SK-N-SH treated with all-trans-retinoic acid at 6 μM for 48 hours (cell line): ENCODE measurements at regions not wholly inside any gene's neighbourhood (a gene's known extent, or its start where the extent isn't known, plus 50 kb on each side); places are given as distances from the start of the nearest gene placed in this dataset.

ENCODE experiments used
- ATAC-seq: fragments of 200-7000 bp; cut with Tn5 transposase; 3 replicates; pipeline ENCODE4 v1.9.1; 2020; ENCODE audit warnings: mild to moderate bottlenecking, moderate library complexity
- BACH2 ChIP-seq: fragments of 250-450 bp; sonication (Bioruptor Pico); IDR thresholded peaks from 2 replicates; pipeline ENCODE4 v1.9.0; 2021; ENCODE audit warnings: mild to moderate bottlenecking, borderline replicate concordance
- CREB5 ChIP-seq: fragments of 250-450 bp; sonication (Bioruptor Pico); IDR thresholded peaks from 2 replicates; pipeline ENCODE4 v1.5.1; 2020; ENCODE audit warnings: low read depth, mild to moderate bottlenecking, moderate library complexity
- GLIS3 ChIP-seq: fragments of 250-450 bp; sonication (Bioruptor Pico); IDR thresholded peaks from 2 replicates; pipeline ENCODE4 v1.5.0; 2020; ENCODE audit warnings: mild to moderate bottlenecking, moderate library complexity
- POU6F1 ChIP-seq: fragments of 250-450 bp; sonication (Bioruptor Pico); IDR thresholded peaks from 2 replicates; pipeline ENCODE4 v1.8.0; 2021; ENCODE audit warnings: low read depth, mild to moderate bottlenecking, moderate library complexity, borderline replicate concordance
- SNAI2 ChIP-seq: fragments of 250-450 bp; sonication (Bioruptor Pico); IDR thresholded peaks from 2 replicates; pipeline ENCODE4 v1.5.0; 2020; ENCODE audit warnings: mild to moderate bottlenecking, moderate library complexity
- TCF4 ChIP-seq: fragments of 250-450 bp; sonication (Bioruptor Pico); IDR thresholded peaks from 2 replicates; pipeline ENCODE4 v1.8.0; 2021; ENCODE audit warnings: mild to moderate bottlenecking, moderate library complexity, borderline replicate concordance
- TOX ChIP-seq: fragments of 250-450 bp; sonication (Bioruptor Pico); IDR thresholded peaks from 2 replicates; pipeline ENCODE4 v1.8.0; 2021; ENCODE audit warnings: mild to moderate bottlenecking, moderate library complexity, borderline replicate concordance
- TSHZ2 ChIP-seq: fragments of 250-450 bp; sonication (Bioruptor Pico); IDR thresholded peaks from 2 replicates; pipeline ENCODE4 v1.5.0; 2020; ENCODE audit warnings: mild to moderate bottlenecking, moderate library complexity
- ZC3H10 ChIP-seq: fragments of 250-450 bp; sonication (Bioruptor Pico); IDR thresholded peaks from 2 replicates; pipeline ENCODE4 v1.5.1; 2021; ENCODE audit warnings: mild to moderate bottlenecking, moderate library complexity
- ZFP3 ChIP-seq: fragments of 250-450 bp; sonication (Bioruptor Pico); IDR thresholded peaks from 2 replicates; pipeline ENCODE4 v1.5.0; 2020; ENCODE audit warnings: mild to moderate bottlenecking, moderate library complexity
- ZFP30 ChIP-seq: fragments of 450-650 bp; formaldehyde crosslinking; IDR thresholded peaks from 2 replicates; pipeline ENCODE4 v1.5.0; 2022; ENCODE audit warnings: mild to moderate bottlenecking, moderate library complexity
- ZNF565 ChIP-seq: fragments of 450-650 bp; formaldehyde crosslinking; conservative IDR thresholded peaks from 2 replicates; pipeline ENCODE4 v1.5.0; 2020; ENCODE audit warnings: low read depth, mild to moderate bottlenecking, moderate library complexity
- ZNF70 ChIP-seq: fragments of 450-650 bp; formaldehyde crosslinking; IDR thresholded peaks from 2 replicates; pipeline ENCODE4 v1.5.0; 2020; ENCODE audit warnings: mild to moderate bottlenecking, moderate library complexity
- ZNF8 ChIP-seq: fragments of 450-650 bp; formaldehyde crosslinking; IDR thresholded peaks from 2 replicates; pipeline ENCODE4 v1.5.0; 2020; ENCODE audit warnings: mild to moderate bottlenecking, moderate library complexity
- TF ChIP-seq, protein P1 (sequence below): fragments of 250-450 bp; sonication (Bioruptor Pico); IDR thresholded peaks from 2 replicates; pipeline ENCODE4 v1.5.1; 2021; ENCODE audit warnings: mild to moderate bottlenecking, moderate library complexity
- TF ChIP-seq, protein P2 (sequence below): fragments of 250-450 bp; sonication (Bioruptor Pico); IDR thresholded peaks from 2 replicates; pipeline ENCODE4 v1.8.0; 2020; ENCODE audit warnings: mild to moderate bottlenecking, moderate library complexity, borderline replicate concordance

- TF ChIP-seq SNAI2 (no peak), ZNF70 (CRISPR knock-in tag) (no peak), ZFP3 (CRISPR knock-in tag) (0 out of 2 replicates have a peak, but pooled peaks have one; percentile 35), ZNF8 (CRISPR knock-in tag) (no peak), BACH2 (CRISPR knock-in tag) (no peak), ZC3H10 (CRISPR knock-in tag) (no peak), TSHZ2 (no peak), CREB5 (peak; percentile 51; the same call in 1 of the 2 replicates), TCF4 (CRISPR knock-in tag) (no peak; the same call in 1 of the 2 replicates), ZFP30 (CRISPR knock-in tag) (no peak)
- TF ChIP-seq, protein P1, sequence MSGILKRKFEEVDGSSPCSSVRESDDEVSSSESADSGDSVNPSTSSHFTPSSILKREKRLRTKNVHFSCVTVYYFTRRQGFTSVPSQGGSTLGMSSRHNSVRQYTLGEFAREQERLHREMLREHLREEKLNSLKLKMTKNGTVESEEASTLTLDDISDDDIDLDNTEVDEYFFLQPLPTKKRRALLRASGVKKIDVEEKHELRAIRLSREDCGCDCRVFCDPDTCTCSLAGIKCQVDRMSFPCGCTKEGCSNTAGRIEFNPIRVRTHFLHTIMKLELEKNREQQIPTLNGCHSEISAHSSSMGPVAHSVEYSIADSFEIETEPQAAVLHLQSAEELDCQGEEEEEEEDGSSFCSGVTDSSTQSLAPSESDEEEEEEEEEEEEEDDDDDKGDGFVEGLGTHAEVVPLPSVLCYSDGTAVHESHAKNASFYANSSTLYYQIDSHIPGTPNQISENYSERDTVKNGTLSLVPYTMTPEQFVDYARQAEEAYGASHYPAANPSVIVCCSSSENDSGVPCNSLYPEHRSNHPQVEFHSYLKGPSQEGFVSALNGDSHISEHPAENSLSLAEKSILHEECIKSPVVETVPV = no peak
- TF ChIP-seq, protein P2, sequence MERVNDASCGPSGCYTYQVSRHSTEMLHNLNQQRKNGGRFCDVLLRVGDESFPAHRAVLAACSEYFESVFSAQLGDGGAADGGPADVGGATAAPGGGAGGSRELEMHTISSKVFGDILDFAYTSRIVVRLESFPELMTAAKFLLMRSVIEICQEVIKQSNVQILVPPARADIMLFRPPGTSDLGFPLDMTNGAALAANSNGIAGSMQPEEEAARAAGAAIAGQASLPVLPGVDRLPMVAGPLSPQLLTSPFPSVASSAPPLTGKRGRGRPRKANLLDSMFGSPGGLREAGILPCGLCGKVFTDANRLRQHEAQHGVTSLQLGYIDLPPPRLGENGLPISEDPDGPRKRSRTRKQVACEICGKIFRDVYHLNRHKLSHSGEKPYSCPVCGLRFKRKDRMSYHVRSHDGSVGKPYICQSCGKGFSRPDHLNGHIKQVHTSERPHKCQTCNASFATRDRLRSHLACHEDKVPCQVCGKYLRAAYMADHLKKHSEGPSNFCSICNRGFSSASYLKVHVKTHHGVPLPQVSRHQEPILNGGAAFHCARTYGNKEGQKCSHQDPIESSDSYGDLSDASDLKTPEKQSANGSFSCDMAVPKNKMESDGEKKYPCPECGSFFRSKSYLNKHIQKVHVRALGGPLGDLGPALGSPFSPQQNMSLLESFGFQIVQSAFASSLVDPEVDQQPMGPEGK = peak; percentile 79; the same call in 1 of the 2 replicates
- peak; percentile 62 for ATAC-seq
Measured at GRCh38 chr17:77420804-77421629, 280.2 kb downstream of the SEC14L1 start.

- TF ChIP-seq TOX (no peak), ZNF565 (no peak), CREB5 (no peak), ZFP30 (CRISPR knock-in tag) (no peak), ZNF70 (CRISPR knock-in tag) (no peak), POU6F1 (CRISPR knock-in tag) (no peak), GLIS3 (CRISPR knock-in tag) (no peak)
- TF ChIP-seq, protein P2 = no peak
- ATAC-seq = no peak
Measured at GRCh38 chr17:77421630-77421972, 280.8 kb downstream of the SEC14L1 start.
